MM.1S (cell line): ENCODE measurements at regions not wholly inside any gene's neighbourhood (a gene's known extent, or its start where the extent isn't known, plus 50 kb on each side); places are given as distances from the start of the nearest gene placed in this dataset.

ENCODE experiments used
- DNase-seq: peaks from one replicate; pipeline ENCODE4 v3.0.0-alpha.2; 2015
- H2AFZ ChIP-seq: fragments of 300-600 bp; sonication (generic); 2 replicates; pipeline ENCODE4 v1.6.0; 2016; ENCODE audit warnings: antibody characterized with exemption, low read length
- H3F3A ChIP-seq: fragments of 300-600 bp; sonication (generic); 2 replicates; pipeline ENCODE4 v1.6.1; 2016; ENCODE audit warnings: mild to moderate bottlenecking, antibody characterized with exemption, low read length, moderate library complexity, mixed read lengths; ENCODE audit not compliant: insufficient read depth
- H3K27ac ChIP-seq: fragments of 300-600 bp; sonication (generic); 2 replicates; pipeline ENCODE4 v1.5.1; 2016; ENCODE audit warnings: mild to moderate bottlenecking, low read length
- H3K27me3 ChIP-seq: fragments of 300-600 bp; sonication (generic); replicated peaks from 2 replicates; pipeline ENCODE4 v1.6.0; 2016; ENCODE audit warnings: low read length; ENCODE audit not compliant: insufficient read depth
- H3K36me3 ChIP-seq: fragments of 300-600 bp; sonication (generic); replicated peaks from 2 replicates; pipeline ENCODE4 v1.6.1; 2016; ENCODE audit warnings: mild to moderate bottlenecking, low read length, mixed read lengths; ENCODE audit not compliant: insufficient read depth
- H3K4me1 ChIP-seq: fragments of 300-600 bp; sonication (generic); 2 replicates; pipeline ENCODE4 v1.6.1; 2016; ENCODE audit warnings: low read length, mixed read lengths
- H3K4me2 ChIP-seq: fragments of 300-600 bp; sonication (generic); 2 replicates; pipeline ENCODE4 v1.6.0; 2016; ENCODE audit warnings: low read depth, low read length
- H3K4me3 ChIP-seq: fragments of 300-600 bp; sonication (generic); 2 replicates; pipeline ENCODE4 v1.5.1; 2016; ENCODE audit warnings: low read length, mixed read lengths
- H3K79me2 ChIP-seq: fragments of 300-600 bp; sonication (generic); 2 replicates; pipeline ENCODE4 v1.6.1; 2016; ENCODE audit warnings: mixed run types, low read length, mixed read lengths
- H3K9ac ChIP-seq: fragments of 300-600 bp; sonication (generic); 2 replicates; pipeline ENCODE4 v1.6.1; 2016; ENCODE audit warnings: low read length, mixed read lengths
- H3K9me2 ChIP-seq: fragments of 300-600 bp; sonication (generic); replicated peaks from 2 replicates; pipeline ENCODE4 v1.6.1; 2016; ENCODE audit warnings: mild to moderate bottlenecking, low read length, mixed read lengths; ENCODE audit not compliant: insufficient read depth
- H3K9me3 ChIP-seq: fragments of 300-600 bp; sonication (generic); replicated peaks from 2 replicates; pipeline ENCODE4 v1.6.1; 2016; ENCODE audit warnings: mild to moderate bottlenecking, low read length, mixed read lengths; ENCODE audit not compliant: insufficient read depth
- H4K20me1 ChIP-seq: fragments of 300-600 bp; sonication (generic); 2 replicates; pipeline ENCODE4 v1.6.1; 2016; ENCODE audit warnings: mild to moderate bottlenecking, low read length, moderate library complexity, mixed read lengths; ENCODE audit not compliant: insufficient read depth
- CTCF ChIP-seq: fragments of 300-600 bp; sonication (generic); IDR thresholded peaks from 2 replicates; pipeline ENCODE4 v1.5.1; 2016; ENCODE audit warnings: antibody characterized with exemption, low read length, mixed read lengths
- EZH2 ChIP-seq: fragments of 300-600 bp; sonication (generic); optimal IDR thresholded peaks from 2 replicates; pipeline ENCODE3; 2017; ENCODE audit warnings: low read depth, mild to moderate bottlenecking, antibody characterized with exemption, low read length, mixed read lengths
- EZH2phosphoT487 ChIP-seq: fragments of 300-600 bp; sonication (generic); IDR thresholded peaks from 2 replicates; pipeline ENCODE4 v1.6.1; 2018; ENCODE audit warnings: antibody characterized with exemption, low read length

- H3K9me3 ChIP-seq, result no peaks in the 10 kb centered on the region
- TF ChIP-seq CTCF, result no peak
- no peak for TF ChIP-seq EZH2phosphoT487
- no peak for TF ChIP-seq EZH2
- no peak for DNase-seq
- H3K27me3 ChIP-seq, result no peaks in the 10 kb centered on the region
- H3K27ac ChIP-seq, result no peak overlapping the region
- no peaks in the 10 kb centered on the region for H3K36me3 ChIP-seq
- H3K79me2 ChIP-seq, result no peaks in the 10 kb centered on the region
- H2AFZ ChIP-seq, result no peak overlapping the region
- H3K9me2 ChIP-seq, result no peaks in the 10 kb centered on the region
- no peak overlapping the region for H3K4me2 ChIP-seq
- no peaks in the 10 kb centered on the region; the same call in 1 of the 2 replicates for H3F3A ChIP-seq
- H3K4me3 ChIP-seq, result no peak overlapping the region
- H4K20me1 ChIP-seq, result no peaks in the 10 kb centered on the region
- H3K4me1 ChIP-seq, result no peaks in the 10 kb centered on the region
- no peak overlapping the region for H3K9ac ChIP-seq
These were observed 50.4 kb upstream of the C7orf33 start for GRCh38 chr7:148540041-148540738.
